HepG2 (cell line): ENCODE measurements at regions not wholly inside any gene's neighbourhood (a gene's known extent, or its start where the extent isn't known, plus 50 kb on each side); places are given as distances from the start of the nearest gene placed in this dataset.

Experiments
- CTCF ChIP-seq: sonication (generic); formaldehyde crosslinking; IDR thresholded peaks from 2 replicates; pipeline ENCODE4 v1.5.0; 2020; ENCODE audit warnings: mild to moderate bottlenecking, missing genetic modification reagents, moderate library complexity
- EZH2 ChIP-seq: conservative IDR thresholded peaks from 2 replicates; pipeline ENCODE4 v1.6.1; 2012; ENCODE audit warnings: mild to moderate bottlenecking, low read depth, low read length, moderate library complexity
- NPAS2 ChIP-seq: sonication (generic); formaldehyde crosslinking; IDR thresholded peaks from 2 replicates; pipeline ENCODE4 v1.8.0; 2022; ENCODE audit warnings: mild to moderate bottlenecking, missing genetic modification reagents, borderline replicate concordance
- POLR2A ChIP-seq, 2 experiments: IDR thresholded peaks; 2 replicates each; pipeline ENCODE4 v1.6.1; 2011; ENCODE audit warnings: low read depth in 2 of 2, low read length in 2 of 2, mild to moderate bottlenecking in 1 of 2, moderate library complexity in 1 of 2; ENCODE audit not compliant: insufficient read depth in 1 of 2
- SKI ChIP-seq: fragments of 450-650 bp; IDR thresholded peaks from one replicate; pipeline ENCODE4 v1.6.1; 2018; ENCODE audit warnings: mild to moderate bottlenecking; ENCODE audit not compliant: partially characterized antibody
- SPEN ChIP-seq: sonication (generic); formaldehyde crosslinking; IDR thresholded peaks from 2 replicates; pipeline ENCODE4 v1.5.1; 2020; ENCODE audit warnings: low read depth, mild to moderate bottlenecking, missing genetic modification reagents
- ZBTB14 ChIP-seq: sonication (generic); formaldehyde crosslinking; IDR thresholded peaks from 2 replicates; pipeline ENCODE4 v1.4.0; 2020; ENCODE audit warnings: missing genetic modification reagents

- TF ChIP-seq ZBTB14 (CRISPR knock-in tag): no peak
- TF ChIP-seq CTCF: no peak
- no peak for TF ChIP-seq SKI
- TF ChIP-seq EZH2: no peak
- TF ChIP-seq NPAS2 (CRISPR knock-in tag): no peak
- TF ChIP-seq SPEN: no peak
- no peak for TF ChIP-seq POLR2A (IDR thresholded peaks at IDR 0.05; ENCODE audit: insufficient read depth in 1 of 2, low read depth in 2 of 2, low read length in 2 of 2)
Measured at GRCh38 chr12:108069651-108070165, 59.4 kb upstream of the WSCD2 start.
